Fibroblast of pulmonary artery (primary cell): ENCODE measurements at regions not wholly inside any gene's neighbourhood (a gene's known extent, or its start where the extent isn't known, plus 50 kb on each side); places are given as distances from the start of the nearest gene placed in this dataset.

Experiments used
- DNase-seq: peaks from one replicate; pipeline ENCODE4 v3.0.0-alpha.2; 2010; ENCODE audit warnings: low read depth
- H3K4me3 ChIP-seq: replicated peaks from 2 replicates; pipeline ENCODE4 v1.5.1; 2011; ENCODE audit warnings: low read depth, mild to moderate bottlenecking, control low read depth, low read length, moderate library complexity
- TF ChIP-seq, protein P1 (sequence below): IDR thresholded peaks from 2 replicates; pipeline ENCODE4 v1.5.1; 2011; ENCODE audit warnings: mild to moderate bottlenecking, control low read depth, low read length, inconsistent platforms; ENCODE audit errors: missing control alignments

DNA sequence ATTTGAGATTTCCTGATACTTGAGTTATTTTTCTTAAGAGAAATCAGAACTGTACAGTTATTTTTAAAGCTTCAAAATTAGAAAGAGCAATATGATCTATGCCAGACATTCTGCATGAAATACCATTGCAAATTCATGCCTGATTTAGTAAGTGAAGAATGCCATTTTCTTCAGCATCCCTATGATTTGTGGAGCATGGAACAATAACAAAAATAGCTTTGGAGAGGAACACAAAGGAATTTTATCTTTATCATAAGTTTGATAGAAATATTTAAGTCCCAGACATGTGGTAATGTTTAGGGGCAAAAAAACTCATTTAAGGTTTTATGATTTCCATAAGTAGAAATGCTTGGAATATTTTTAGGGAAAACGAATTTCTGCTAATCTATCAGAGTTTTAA, 1863.4 kb downstream of the EFNA5 start:
- DNase-seq = peak; percentile 5
- H3K4me3 ChIP-seq = no peak overlapping the region
- TF ChIP-seq, protein P1, sequence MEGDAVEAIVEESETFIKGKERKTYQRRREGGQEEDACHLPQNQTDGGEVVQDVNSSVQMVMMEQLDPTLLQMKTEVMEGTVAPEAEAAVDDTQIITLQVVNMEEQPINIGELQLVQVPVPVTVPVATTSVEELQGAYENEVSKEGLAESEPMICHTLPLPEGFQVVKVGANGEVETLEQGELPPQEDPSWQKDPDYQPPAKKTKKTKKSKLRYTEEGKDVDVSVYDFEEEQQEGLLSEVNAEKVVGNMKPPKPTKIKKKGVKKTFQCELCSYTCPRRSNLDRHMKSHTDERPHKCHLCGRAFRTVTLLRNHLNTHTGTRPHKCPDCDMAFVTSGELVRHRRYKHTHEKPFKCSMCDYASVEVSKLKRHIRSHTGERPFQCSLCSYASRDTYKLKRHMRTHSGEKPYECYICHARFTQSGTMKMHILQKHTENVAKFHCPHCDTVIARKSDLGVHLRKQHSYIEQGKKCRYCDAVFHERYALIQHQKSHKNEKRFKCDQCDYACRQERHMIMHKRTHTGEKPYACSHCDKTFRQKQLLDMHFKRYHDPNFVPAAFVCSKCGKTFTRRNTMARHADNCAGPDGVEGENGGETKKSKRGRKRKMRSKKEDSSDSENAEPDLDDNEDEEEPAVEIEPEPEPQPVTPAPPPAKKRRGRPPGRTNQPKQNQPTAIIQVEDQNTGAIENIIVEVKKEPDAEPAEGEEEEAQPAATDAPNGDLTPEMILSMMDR = no peak

- TF ChIP-seq, protein P1 = no peak
- peak; percentile 36 for DNase-seq
- no peak overlapping the region for H3K4me3 ChIP-seq
Measured at GRCh38 chr5:105806596-105806995, 1864.1 kb downstream of the EFNA5 start.

DNA sequence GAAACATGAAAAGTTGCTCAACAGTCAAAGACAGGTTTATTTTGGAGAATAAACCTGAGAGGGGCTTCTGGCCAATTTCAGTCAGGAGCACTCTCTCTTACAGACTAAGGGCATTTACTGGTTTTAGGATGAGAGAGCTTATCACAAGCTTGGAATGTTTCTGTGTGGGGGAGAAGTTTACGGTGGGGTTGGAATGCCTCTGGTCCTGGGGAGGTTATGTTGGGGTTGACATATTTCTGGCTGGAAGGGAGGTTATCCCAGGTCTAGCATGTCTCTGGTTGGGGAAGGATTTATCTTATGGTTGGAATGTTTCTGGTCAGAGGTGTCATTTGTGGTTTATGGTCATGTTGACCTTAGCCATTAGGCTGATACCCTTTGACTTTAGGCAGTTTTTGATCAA, 1867.3 kb downstream of the EFNA5 start:
- H3K4me3 ChIP-seq = no peak overlapping the region
- TF ChIP-seq, protein P1 = no peak
- DNase-seq = no peak

GRCh38 chr5:105794578-105794977, 1876.2 kb downstream of the EFNA5 start:
- no peak for DNase-seq
- TF ChIP-seq, protein P1 = no peak
- H3K4me3 ChIP-seq = no peak overlapping the region

DNA sequence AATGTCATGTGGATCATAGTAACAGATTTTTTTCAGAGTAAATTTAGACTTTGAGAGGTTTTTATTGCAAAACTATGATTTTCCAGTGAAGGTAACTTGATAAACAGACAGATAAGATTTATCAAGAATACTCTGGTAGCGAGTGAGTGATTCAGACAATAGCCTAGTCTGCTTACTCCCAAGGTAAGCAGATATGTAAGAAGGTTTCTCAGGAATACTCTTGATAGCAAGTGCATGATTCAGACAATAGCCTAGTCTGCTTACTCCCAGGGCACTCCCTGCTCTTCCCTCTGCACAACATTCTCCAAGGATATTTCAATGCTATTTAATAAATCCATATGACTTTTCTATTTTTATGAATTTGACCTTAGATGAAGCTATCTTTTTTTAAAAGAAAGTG, 1881.5 kb downstream of the EFNA5 start:
- DNase-seq = no peak
- TF ChIP-seq, protein P1 = no peak
- no peak overlapping the region for H3K4me3 ChIP-seq

DNA sequence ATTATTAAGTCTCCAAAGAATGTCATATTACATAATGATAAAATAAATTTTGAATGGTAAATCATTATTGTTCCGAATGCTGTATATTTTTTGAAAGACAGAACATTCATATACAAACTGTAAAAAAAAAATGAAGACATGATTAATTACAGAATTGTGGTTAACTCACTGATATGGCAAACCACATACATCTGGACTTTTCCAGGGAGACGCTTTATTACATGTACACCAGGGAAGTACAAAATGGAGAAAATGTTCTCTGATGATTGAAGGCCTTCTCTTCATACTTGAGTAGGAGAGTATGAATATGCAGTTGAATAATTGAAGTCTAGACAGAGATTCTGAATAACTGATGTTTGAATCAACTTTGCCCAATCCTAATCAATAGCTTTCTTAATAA, 1886.9 kb downstream of the EFNA5 start:
- H3K4me3 ChIP-seq = no peak overlapping the region
- TF ChIP-seq, protein P1 = no peak
- DNase-seq = no peak

GRCh38 chr5:105782501-105782900, 1888.2 kb downstream of the EFNA5 start:
- TF ChIP-seq, protein P1 = no peak
- H3K4me3 ChIP-seq = no peak overlapping the region
- no peak for DNase-seq
